HG03558 (cell line): ENCODE measurements at regions not wholly inside any gene's neighbourhood (a gene's known extent, or its start where the extent isn't known, plus 50 kb on each side); places are given as distances from the start of the nearest gene placed in this dataset.
A peak's percentile ranks its signal among the peaks of the same experiment; 100 is the strongest.
"Not testable (repeated sequence)": the region's sequence is repeated elsewhere in the genome, so short reads cannot be mapped to it uniquely, and the experiment has no call there.

Experiments
- ATAC-seq: cut with Tn5 transposase; IDR thresholded peaks from one replicate; pipeline ENCODE4 v1.9.1; 2021; ENCODE audit warnings: moderate number of reproducible peaks; ENCODE audit not compliant: unreplicated experiment; ENCODE audit errors: extremely low read depth

DNA sequence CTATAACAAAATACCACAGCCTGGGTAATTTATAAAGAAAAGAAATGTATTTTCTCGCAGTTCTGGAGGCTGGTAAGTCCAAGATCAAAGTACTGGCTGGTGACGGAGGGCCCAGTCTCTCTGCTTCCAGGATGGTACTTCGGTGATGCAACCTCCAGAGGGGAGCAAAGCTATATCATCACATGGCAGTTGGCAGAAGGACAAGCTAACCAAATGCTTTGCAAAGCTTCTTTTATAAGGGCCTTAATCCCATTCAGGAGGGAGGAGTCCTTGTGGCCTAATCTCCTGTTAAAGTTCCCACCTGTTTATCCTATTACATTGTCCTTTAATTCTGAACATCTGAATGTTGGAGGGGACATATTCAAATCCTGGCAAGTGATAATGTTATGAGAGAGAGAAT, 134.1 kb upstream of the SP4 start:
- no peak for ATAC-seq

DNA sequence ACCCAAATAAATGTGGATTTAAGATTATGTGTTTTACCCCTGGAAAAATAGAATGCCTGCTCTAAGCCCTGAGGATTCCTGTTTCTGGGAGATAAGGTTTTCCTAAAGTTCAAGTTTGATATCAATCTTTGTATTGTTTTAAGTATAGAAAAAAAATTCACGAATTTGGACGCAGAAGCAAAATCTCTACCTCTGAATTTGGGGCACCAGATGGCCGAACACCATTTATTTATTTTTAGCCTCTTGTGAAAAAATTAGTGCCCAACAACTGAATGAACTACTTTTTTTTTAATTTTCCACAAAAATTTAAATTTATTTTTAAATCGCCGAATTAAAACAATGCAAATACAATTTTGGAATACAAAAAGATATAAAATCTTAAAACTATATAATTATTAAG, 128.1 kb upstream of the SP4 start:
- no peak for ATAC-seq

DNA sequence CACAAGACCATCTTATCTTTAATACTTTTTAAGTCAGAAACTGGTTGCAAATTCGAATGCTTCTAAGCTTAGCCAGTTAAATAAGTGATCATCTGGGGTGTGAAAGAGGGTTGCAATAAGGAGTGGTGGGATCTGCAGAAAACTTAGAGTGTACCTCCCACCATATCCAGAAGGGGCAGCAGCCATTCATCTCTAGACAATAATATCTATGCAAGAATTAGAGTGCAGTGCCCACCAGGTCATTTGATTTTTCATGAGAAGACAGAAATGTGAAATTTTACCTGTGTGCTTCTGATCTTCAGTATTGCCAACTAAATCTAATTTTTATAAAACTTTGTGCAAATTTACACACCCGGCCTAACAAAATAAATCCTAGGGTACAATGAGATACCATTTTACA, 127.2 kb upstream of the SP4 start:
- ATAC-seq, result no peak

DNA sequence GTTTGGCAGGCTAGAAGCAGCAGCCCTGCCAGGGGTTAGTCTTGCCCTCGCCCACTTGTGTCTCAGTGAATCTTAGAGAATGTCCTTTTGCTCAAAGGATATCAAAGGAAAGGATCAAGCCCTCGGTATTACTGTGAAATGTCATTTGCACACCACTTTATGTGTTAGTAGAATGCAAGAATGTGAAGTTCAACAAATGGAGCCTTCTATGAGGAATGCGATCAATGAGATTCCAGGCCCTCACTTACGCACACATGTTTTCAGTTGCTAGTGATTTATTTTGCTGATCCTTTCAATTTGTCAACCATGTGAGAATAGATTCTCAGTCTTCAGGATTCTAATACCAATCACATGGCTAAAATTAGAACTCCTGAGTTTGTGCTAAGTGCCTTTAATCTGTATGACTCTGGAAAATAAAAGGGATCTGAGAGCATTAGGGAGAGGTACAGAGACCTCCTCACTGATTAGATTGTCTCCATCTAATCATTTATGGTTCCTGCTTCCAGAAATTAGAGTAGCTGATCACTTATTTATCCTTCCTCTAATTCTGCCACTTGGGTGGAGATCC, 123.0 kb upstream of the SP4 start:
- ATAC-seq, result no peak

DNA sequence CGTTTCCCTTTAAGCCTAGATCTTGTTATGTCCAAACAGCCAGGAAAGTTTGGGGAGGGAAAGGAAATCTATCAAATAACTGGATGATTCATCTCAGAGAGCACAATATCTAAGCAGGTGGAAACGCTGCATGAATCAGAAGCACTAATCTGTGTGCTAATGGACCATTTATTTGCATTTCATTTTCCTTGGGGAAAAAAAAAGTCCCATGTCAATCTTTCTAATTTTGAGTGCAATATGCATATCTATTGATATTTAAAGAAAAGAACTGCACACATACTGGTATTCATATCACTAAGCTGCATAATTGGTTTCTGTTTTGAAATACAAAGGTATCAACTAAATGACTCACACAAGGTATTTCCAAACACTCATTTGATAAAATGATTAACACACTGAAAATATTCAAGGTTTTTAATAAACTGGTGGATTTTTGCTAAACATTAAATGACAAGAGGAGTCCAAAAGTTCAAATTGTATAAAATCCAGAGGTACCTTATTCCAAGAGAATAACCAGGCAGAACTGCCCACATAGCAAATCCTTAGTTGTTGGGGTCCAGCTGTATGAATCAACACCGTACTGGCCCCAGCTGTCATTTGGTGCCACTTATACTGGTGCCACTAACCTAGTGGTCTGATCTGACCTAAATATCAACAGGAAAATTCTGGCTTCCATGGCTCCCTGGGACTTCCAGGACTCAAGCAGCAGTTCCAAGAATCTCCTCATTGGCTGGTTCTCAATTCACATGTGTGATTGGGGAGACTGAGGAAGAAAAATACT, 122.2 kb upstream of the SP4 start:
- ATAC-seq, result no peak

DNA sequence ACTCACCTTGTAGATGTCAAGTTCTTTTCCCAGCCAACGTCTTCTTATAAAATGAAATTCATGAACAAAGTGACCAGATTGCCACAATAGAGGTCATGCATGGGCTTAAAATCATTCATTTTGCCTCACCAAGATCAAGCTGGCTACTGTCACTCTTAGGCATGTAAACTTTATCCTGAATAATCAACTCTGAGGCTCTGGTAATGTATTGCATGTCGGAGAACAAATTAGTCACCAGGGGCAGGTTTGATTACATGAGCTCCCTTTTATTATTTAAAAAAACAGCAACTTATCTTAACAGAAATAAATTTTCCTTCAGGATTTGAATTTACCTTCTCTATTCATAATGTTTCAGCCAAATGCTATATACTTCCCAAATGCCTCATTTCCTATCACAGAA, 112.9 kb upstream of the SP4 start:
- ATAC-seq, result no peak

DNA sequence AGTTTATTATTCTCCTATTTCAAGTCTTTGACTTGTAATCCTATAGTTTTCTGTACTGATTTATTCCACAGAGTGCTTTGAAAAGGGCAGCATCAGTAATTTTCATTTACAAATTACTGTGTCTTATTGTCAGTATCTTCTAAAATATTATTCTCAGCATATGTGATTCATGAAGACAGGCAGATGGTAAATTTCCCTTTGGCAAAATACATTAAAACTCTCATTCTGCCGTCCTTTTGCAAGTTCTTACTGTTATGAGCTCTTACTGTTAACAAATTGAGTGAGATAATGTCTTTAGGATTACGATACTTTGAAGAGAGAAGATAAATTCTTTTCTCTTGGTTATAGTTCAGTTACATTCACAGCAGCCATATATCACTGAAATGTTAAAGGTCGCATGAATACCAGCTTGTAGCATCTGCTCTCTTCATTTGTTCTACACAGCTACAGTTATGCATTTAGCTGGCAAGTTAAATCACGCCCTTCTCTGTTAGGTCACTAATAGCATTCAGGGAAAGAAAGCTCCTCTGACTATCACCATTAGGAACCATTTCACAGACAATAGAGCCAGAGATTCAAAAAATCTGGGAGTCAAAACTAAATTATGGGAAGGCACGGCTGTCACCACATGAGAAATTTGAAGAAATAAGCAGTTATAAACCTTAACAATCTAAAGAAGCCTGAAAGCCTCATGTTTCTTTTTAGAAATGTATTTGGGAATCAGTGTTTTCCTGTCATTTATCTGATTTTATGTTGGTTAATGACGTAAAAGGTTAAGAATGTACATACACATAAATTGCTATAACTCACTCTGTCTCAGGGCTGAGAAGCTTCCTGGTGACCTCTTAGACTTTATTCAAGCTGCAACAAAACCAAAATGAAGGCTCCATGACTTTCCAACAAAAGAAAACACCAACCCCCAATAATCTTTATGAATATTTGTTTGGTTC, 109.6 kb upstream of the SP4 start:
- ATAC-seq, result no peak

DNA sequence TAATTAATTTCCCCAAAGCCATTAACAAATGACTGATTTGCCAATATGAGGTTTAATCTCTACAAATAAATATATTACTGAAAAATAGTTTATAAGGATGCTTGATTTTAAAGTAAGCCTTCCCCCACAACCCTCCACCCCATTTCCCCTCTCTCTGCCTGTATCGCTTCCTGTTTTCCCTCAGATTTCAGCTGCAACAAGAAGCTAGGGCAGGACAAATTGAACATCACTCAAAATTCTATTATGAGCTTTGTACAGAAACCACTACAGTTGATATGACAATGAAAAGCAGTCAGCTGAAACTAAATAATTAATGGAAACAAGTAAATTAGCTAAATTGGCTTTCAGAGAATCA, 109.0 kb upstream of the SP4 start:
- ATAC-seq, result no peak

DNA sequence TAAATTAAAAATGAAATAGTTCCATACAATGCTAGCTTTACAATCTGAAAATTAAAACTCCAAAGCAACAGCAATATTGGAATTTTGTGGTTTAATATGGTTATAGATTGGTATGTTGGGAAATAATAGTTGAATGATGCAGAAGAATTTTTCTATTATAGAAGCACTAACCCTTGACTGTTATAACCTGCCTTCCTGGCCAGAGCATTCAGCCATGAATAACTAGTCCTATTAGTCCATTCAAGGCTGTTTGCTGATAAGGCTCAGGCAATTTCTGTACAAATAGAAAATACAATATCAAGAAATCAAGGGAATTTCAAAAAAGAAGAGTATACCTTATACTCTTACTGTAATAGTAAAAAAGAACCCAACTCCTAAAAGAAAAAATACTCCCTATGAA, 101.6 kb upstream of the SP4 start:
- no peak for ATAC-seq

DNA sequence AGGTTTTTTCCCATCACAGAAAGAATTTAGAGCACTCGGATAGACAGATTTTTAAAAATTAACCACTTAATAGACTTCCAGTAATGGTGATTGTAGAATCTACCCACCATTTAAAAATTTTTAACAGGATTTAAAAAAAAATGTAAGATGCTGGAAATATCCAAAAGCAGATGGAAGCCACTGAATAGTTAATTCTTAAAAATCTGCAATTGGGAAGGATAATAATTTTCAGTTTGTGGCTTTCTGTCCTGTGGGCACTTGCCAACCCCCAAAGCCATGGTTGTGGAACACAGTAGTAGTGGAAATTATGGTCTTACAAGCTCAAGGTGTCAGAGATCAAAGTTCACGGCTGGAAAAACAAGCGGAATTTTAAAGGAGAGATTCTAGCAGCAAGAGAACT, 101.0 kb upstream of the SP4 start:
- ATAC-seq, result no peak

DNA sequence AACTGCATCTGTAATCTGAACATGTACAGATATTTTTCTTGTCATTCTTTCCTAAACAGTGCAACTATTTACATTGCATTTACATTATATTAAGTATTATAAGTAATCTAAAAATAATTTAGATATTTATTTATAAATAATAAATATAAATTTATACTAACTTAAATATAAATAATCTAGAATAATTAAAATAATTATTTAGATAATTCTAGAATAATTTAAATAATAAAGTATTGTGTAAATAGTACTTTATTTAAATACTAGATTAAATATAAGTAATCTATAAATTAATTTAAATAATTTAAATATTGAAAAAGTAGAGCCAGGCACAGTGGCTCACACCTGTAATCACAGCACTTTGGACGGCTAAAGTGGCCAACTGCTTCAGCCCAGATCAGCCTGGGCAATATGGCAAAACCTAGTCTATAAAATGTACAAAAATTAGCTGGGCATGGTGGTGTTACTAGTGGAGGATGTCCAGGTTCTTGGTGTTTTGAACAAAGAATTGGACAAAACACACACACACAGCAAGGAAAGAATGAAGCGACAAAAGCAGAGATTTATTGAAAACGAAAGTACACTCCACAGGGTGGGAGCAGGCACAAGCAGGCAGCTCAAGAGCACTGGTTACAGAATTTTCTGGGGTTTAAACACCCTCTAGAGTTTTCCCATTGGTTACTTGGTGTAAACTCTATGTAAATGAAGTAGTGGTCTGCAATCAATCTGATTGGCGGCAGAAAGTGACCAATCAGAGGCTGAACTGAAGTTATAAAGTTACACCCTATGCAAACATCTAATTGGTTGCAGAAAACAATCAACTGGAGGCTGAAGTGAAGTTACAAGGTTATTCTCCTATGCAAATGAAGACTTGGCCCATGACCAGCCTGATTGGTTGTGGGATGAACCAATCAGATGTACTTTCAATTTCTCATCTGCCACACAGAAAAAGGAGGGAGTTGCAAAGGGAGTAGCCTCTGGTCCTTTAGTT, 100.2 kb upstream of the SP4 start:
- no peak for ATAC-seq

DNA sequence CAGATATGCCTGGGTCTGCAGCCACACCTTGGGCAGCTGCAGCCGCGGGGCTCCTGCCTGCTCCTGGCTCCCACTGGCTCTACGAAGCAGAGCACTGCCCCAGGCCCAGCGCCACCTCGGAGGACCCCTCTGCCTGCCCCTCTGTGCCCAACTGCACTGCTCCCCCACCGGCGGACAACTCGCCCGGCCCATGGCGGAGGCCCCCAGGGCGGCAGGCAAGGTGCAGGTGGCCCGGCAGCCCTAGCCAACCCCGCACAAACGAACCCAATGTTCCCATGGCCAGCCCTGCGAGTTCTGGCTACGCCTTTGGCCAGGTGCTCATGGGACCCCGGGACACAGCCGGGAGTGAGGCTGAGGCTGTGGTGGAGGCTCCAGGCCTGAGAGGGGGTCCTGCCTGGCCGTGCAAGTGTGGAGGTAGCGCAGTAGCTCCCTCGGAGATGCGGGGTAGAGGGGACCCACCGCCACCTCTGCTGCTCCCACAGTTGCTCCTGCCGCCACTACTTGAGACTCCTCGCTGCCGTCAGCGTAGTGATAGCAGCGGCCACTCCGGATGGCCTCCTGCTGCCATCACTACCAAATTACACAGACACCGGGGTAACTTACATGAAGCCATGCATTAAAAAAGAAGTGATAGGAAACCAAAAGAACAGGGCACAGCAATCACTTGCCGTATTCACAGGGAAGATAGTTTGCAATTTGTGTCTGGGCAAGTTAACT, 97.3 kb upstream of the SP4 start:
- no peak for ATAC-seq

DNA sequence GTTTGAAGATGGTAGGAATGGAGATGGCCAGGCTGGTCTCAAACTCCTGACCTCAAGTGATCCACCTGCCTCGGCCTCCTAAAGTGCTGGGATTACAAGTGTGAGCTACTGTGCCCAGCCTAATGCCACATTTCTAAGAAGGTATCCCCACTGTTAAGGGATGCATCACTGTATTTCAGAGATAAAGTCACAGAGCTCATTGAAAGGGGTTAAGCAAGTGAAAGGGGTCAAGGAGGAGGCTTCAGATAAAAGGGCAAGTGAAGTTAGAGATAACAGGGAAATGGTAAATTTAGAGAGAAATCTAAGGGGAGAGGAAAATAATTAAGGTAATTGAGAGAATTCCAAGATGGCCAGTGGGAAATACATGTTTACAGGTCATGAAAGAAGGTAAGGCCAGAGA, 93.0 kb upstream of the SP4 start:
- ATAC-seq, result no peak

DNA sequence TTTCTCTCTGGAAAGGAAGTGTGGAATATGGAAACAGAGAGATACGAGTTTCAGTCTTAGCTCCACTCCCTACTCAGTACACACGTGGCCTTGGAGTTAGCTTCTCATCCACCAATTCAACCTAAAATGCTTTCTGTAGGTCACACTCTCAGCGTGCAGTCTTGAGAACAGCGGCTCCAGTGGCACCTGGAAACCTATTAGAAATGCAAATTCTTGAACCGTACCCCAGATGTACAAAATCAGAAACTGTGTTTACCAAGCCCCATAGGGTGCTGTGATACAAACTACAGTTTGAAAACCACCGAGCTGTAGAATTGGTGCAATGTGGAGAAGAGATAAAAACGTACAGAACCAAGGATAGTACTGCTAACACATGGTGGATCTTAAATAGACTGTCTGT, 91.1 kb upstream of the SP4 start:
- ATAC-seq, result no peak

DNA sequence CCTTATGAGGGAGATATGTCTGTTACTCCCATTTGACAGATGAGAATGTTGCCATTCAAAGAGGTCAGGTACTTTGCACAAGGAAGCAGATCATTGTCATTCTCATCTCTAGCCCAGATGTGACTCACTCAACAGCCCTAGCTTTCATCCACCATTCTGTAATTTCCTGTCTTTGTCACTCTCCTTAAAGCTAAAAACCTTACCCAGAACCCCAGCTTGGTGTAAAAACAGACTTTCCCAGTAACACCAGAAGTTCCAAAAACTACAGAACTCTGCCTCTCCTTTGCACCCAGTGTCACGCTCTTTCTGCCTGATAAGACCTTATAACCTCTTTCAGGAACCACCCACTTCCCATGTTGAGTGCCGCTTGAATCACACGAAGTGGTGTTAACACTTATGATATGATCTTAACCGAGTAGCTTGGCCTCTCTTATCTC, 89.1 kb upstream of the SP4 start:
- no peak for ATAC-seq

DNA sequence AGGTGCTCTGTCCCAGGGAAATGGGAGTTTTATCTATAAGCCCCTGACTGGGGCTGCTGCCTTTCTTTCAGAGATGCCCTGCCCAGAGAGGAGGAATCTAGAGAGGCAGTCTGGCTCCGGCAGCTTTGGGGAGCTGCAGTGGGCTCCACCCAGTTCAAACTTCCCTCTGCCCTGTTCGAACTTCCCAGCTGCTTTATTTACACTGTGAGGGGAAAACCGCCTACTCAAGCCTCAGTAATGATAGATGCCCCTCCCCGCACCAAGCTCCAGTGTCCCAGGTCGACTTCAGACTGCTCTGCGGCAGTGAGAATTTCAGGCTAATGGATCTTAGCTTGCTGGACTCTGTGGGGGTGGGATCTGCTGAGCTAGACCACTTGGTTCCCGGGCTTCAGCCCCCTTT, 83.0 kb upstream of the SP4 start:
- not testable (repeated sequence) for ATAC-seq

DNA sequence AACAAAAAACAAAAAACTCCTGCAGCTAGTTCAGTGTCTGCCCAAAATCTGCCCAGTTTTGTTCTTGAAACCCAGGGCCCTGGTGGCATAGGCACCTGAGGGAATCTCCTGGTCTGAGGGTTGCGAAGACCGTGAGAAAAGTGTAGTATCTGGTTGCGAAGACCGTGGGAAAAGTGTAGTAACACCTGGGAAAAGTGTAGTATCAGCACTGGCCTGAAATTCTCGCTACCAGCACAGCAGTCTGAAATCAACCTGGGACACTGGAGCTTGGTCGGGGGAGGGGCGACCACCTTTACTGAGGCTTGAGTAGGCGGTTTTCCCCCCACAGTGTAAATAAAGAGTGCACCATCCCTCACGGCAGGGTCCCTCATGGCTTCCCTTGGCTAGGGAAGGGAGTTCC, 82.5 kb upstream of the SP4 start:
- ATAC-seq, result no peak

DNA sequence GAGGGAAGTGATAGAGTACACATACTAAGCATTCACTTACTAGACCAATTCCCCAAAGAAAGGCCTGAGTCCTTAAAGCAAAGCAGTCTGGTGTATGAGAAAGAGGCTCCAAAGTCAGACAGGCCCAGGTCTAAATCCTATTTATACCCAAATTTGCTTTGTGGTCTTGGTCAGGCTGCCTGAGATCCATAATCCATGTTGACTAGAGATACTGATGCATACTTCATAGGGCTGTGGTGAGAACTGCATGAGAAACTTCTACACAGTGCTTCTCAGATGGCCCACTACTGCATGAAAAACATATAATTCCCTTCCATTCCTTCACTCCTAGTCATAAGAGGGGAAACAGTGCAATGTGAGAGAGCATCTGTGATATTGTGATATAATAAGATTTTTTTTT, 81.6 kb upstream of the SP4 start:
- ATAC-seq, result no peak

DNA sequence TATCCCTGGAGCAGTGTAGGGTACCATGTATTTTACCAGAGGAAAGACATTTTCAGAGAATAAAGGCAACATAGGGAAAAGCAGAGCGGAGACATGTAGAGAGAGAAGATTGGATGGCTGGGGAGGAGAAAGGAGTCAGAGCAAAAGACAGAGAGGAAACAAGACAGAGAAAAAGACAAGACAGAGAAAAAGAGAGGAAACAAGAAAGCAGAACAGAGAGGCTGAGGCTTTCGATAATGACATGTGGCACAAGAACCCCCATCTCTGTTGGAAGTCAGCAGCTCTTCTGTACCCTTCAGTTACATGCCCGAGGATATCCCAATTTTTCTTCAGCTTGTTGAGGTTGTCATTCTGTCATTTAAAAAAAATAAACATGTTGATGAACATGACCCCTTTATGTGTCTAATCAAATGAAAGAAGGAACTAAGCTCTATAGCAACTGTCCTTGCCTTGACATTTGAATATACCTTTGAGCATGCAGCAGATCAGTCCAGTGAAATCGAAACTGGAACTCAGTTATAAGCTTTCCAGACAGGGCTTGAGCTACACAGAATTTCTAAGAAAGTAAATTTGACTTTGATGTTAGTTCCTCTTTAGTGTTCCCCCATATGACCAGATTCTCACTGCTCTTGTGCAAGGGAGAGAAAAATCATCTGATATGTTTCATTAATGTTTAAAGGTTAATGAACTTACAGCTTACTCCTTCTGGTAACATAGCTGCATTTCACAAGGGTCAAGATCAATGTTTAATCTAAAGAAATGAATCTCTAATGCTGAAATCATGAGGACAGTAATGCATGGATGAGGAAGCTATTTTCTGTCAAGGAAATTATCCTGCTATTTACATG, 75.1 kb upstream of the SP4 start:
- peak; percentile 72 for ATAC-seq
